ENCODE measurements at regions not wholly inside any gene's neighbourhood (a gene's known extent, or its start where the extent isn't known, plus 50 kb on each side); places are given as distances from the start of the nearest gene placed in this dataset.

GRCh38 chr12:22893878-22894277 lies 268.9 kb downstream of the ETNK1 start:
- H3K27me3 ChIP-seq: no peaks in the 10 kb centered on the region
- no peaks in the 10 kb centered on the region for H3K4me1 ChIP-seq
- H3K36me3 ChIP-seq: no peaks in the 10 kb centered on the region
- no peak overlapping the region for H3K4me3 ChIP-seq (ENCODE audit: low read depth, low read length)
- TF ChIP-seq CTCF (IDR thresholded peaks at IDR 0.05; ENCODE audit: low read depth, low read length): no peak
- no peak for DNase-seq
- no peaks in the 10 kb centered on the region for H3K9me3 ChIP-seq

- Histone ChIP-seq H3K4me1 (no peaks in the 10 kb centered on the region), H3K9me3 (no peaks in the 10 kb centered on the region), H3K4me3 (ENCODE audit: low read depth, low read length) (no peak overlapping the region), H3K36me3 (no peaks in the 10 kb centered on the region), H3K27me3 (no peaks in the 10 kb centered on the region)
- TF ChIP-seq CTCF (IDR thresholded peaks at IDR 0.05; ENCODE audit: low read depth, low read length): no peak
- DNase-seq: no peak
These were observed 274.2 kb downstream of the ETNK1 start for GRCh38 chr12:22899184-22899583.

GRCh38 chr12:22900401-22900800 lies 275.4 kb downstream of the ETNK1 start:
- DNase-seq: no peak
- no peaks in the 10 kb centered on the region for H3K9me3 ChIP-seq
- no peak overlapping the region for H3K4me3 ChIP-seq (ENCODE audit: low read depth, low read length)
- H3K36me3 ChIP-seq: no peaks in the 10 kb centered on the region
- TF ChIP-seq CTCF (IDR thresholded peaks at IDR 0.05; ENCODE audit: low read depth, low read length): no peak
- no peaks in the 10 kb centered on the region for H3K27me3 ChIP-seq
- no peaks in the 10 kb centered on the region for H3K4me1 ChIP-seq

GRCh38 chr12:22904485-22904884 lies 279.5 kb downstream of the ETNK1 start:
- H3K4me3 ChIP-seq (ENCODE audit: low read depth, low read length): no peak overlapping the region
- no peak for DNase-seq
- H3K36me3 ChIP-seq: no peaks in the 10 kb centered on the region
- H3K4me1 ChIP-seq: no peaks in the 10 kb centered on the region
- no peaks in the 10 kb centered on the region for H3K9me3 ChIP-seq
- no peaks in the 10 kb centered on the region for H3K27me3 ChIP-seq
- no peak for TF ChIP-seq CTCF (IDR thresholded peaks at IDR 0.05; ENCODE audit: low read depth, low read length)

GRCh38 chr12:22916241-22916640 lies 291.3 kb downstream of the ETNK1 start:
- DNase-seq: no peak
- Histone ChIP-seq H3K4me1 (no peaks in the 10 kb centered on the region), H3K36me3 (no peaks in the 10 kb centered on the region), H3K27me3 (no peaks in the 10 kb centered on the region), H3K4me3 (ENCODE audit: low read depth, low read length) (no peak overlapping the region), H3K9me3 (no peaks in the 10 kb centered on the region)
- TF ChIP-seq CTCF (IDR thresholded peaks at IDR 0.05; ENCODE audit: low read depth, low read length): no peak

GRCh38 chr12:22916815-22917214 lies 291.8 kb downstream of the ETNK1 start:
- Histone ChIP-seq H3K4me1 (no peaks in the 10 kb centered on the region), H3K27me3 (no peaks in the 10 kb centered on the region), H3K36me3 (no peaks in the 10 kb centered on the region), H3K9me3 (no peaks in the 10 kb centered on the region), H3K4me3 (ENCODE audit: low read depth, low read length) (no peak overlapping the region)
- TF ChIP-seq CTCF (IDR thresholded peaks at IDR 0.05; ENCODE audit: low read depth, low read length): no peak
- no peak for DNase-seq
